WI38 (cell line): ENCODE measurements at regions not wholly inside any gene's neighbourhood (a gene's known extent, or its start where the extent isn't known, plus 50 kb on each side); places are given as distances from the start of the nearest gene placed in this dataset.

ENCODE experiments used
- H3K4me3 ChIP-seq: 2 replicates; pipeline ENCODE4 v1.5.1; 2011; ENCODE audit warnings: low read depth, mild to moderate bottlenecking, control low read depth, low read length
- CTCF ChIP-seq: IDR thresholded peaks from 2 replicates; pipeline ENCODE4 v1.5.1; 2012; ENCODE audit warnings: low read depth, mild to moderate bottlenecking, control low read depth, low read length

- H3K4me3 ChIP-seq: no peak overlapping the region
- no peak for TF ChIP-seq CTCF
These were observed 796.1 kb downstream of the TBL1XR1 start for GRCh38 chr3:176401211-176401610.

- no peak overlapping the region for H3K4me3 ChIP-seq
- no peak for TF ChIP-seq CTCF
These were observed 798.1 kb downstream of the TBL1XR1 start for GRCh38 chr3:176399193-176399592.

- no peak overlapping the region for H3K4me3 ChIP-seq
- no peak for TF ChIP-seq CTCF
These were observed 802.0 kb downstream of the TBL1XR1 start for GRCh38 chr3:176395240-176395639.

GRCh38 chr3:176378789-176379188 lies 818.5 kb downstream of the TBL1XR1 start:
- no peak overlapping the region for H3K4me3 ChIP-seq
- no peak for TF ChIP-seq CTCF

- H3K4me3 ChIP-seq: no peak overlapping the region
- TF ChIP-seq CTCF: no peak
These were observed 820.8 kb downstream of the TBL1XR1 start for GRCh38 chr3:176376531-176376930.

- no peak overlapping the region for H3K4me3 ChIP-seq
- no peak for TF ChIP-seq CTCF
These were observed 821.8 kb downstream of the TBL1XR1 start for GRCh38 chr3:176375519-176375918.

GRCh38 chr3:176362191-176362731 lies 835.0 kb downstream of the TBL1XR1 start:
- no peak for TF ChIP-seq CTCF
- H3K4me3 ChIP-seq: no peak overlapping the region
